ENCODE measurements at regions not wholly inside any gene's neighbourhood (a gene's known extent, or its start where the extent isn't known, plus 50 kb on each side); places are given as distances from the start of the nearest gene placed in this dataset.
A peak's percentile ranks its signal among the peaks of the same experiment; 100 is the strongest.

- no peak for DNase-seq
Observed at GRCh38 chr5:60369391-60369790, 330.6 kb downstream of the DEPDC1B start.

GRCh38 chr5:60368100-60368499 is 331.9 kb downstream of the DEPDC1B start:
- no peak for DNase-seq

- DNase-seq: no peak
Observed at GRCh38 chr5:60366489-60366888, 333.5 kb downstream of the DEPDC1B start.

DNA sequence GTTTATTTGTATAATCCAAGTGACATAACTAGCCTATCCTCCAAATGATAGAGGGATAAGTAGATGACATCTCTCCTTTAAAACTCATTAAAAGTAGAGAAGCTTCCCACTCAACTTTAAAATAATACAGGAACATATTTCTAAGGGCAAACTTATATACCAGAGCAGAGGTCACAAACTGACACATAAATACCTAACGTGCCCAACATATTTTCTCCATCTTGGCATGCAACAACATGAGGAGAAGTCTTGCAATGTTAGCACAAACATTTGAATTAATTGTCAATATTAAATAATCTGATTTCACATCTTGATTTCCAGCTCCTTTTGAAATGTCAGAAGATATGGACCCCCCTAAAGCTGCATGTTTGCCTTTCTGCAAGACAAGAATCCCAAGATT is 335.0 kb downstream of the DEPDC1B start:
- no peak for DNase-seq

DNA sequence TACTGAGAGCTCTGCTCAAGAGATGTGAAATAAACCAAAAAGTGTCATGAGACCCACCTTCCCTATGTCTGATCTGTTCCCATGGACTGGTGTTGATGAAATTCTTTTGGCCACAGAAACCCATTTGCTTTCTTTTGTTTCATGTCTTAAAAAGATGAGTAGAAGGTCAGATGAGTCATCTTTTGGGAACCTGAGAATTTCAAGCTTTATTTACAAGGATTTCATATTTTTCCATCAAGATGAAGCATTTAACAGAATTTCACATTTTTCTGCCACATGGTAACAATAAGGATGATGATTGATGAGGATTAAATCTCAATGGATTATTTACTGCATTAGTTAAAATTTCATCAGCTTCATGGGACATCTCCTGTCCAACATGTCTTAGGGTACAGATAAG is 337.8 kb downstream of the DEPDC1B start:
- no peak for DNase-seq

DNA sequence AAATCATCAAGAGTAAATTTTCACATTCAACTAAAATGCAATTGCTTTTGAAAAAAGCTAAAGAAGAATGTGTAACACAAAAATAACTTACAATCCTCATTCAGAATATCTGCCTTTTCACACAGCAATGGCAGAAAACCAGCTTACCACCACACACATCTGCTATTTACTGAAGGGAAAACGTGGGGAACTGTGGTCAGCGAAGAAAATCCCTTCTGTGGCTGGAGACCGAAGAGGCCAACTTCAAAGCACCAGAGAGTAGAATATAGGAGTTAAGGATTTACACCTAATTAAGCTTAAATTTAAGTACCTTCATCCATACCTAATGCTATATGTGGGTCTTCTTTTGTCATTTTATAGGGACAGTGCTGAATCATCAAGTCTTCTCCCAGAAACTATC is 339.6 kb downstream of the DEPDC1B start:
- no peak for DNase-seq

- no peak for DNase-seq
Observed at GRCh38 chr5:60357302-60357701, 342.7 kb downstream of the DEPDC1B start.

DNA sequence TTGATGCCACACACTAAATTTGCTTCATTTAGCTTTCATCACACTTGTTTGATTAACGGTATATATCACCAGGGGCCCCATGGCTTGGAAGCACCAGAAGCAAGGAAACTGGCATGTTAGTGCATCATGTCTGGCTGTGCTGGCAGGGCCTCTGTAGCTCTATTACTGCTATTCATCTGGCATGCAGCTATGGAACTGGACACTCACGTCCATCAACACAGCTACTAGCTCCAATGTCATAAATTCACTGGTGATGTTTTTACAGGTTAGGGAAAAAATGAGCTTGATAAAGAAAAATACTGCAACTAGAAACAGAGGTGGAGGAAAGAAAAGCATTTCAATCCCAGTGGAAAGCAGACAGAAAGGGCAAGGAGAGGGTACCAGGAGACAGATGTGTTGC is 343.2 kb downstream of the DEPDC1B start:
- DNase-seq: peak; percentile 40

- DNase-seq: no peak
Observed at GRCh38 chr5:60355181-60355580, 344.8 kb downstream of the DEPDC1B start.

DNA sequence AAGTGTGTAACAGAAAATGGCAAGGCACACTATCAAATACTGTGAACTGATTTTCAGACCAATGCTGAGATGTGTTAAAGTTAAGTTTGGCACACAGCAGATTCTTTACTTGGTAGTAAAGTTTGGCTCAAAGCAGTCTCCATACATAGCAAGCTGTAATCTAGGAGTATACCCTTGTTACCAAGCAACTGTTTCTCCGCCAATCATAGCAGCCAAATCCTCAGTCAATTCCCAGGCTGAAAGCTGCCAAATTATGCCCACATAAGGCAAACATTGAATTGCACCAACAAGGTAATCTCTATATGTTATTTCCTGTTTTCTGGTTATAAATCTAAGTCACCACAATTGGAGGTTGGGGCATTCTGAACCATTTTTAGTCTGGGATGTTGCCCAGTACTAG is 345.7 kb downstream of the DEPDC1B start:
- peak; percentile 64 for DNase-seq

GRCh38 chr5:60352992-60353599 is 346.9 kb downstream of the DEPDC1B start:
- no peak for DNase-seq

GRCh38 chr5:60350794-60351193 is 349.2 kb downstream of the DEPDC1B start:
- DNase-seq: no peak

- DNase-seq: no peak
Observed at GRCh38 chr5:60349891-60350415, 350.0 kb downstream of the DEPDC1B start.

- no peak for DNase-seq
Observed at GRCh38 chr5:60346393-60346792, 353.6 kb downstream of the DEPDC1B start.

GRCh38 chr5:60343102-60343501 is 356.9 kb downstream of the DEPDC1B start:
- DNase-seq: no peak

- no peak for DNase-seq
Observed at GRCh38 chr5:60340965-60341471, 358.9 kb downstream of the DEPDC1B start.

DNA sequence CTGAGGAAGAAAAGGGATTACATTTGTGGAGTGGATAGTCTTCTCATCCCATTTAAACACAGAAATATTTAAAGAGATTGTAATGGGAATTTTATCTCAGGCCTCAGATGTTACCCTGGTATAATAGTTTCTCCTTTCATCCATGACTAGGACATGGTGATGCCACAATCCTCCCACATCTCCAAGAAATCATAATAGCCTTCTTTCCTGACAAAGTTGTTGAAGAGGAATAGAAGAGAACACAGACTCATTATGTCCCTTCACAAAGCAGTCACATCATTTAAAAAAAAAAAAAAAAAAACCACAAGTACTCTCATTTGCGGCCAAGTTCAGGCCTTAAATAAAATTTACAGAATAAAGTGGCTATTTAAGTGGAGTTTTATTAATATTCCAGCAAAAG is 359.6 kb downstream of the DEPDC1B start:
- no peak for DNase-seq

DNA sequence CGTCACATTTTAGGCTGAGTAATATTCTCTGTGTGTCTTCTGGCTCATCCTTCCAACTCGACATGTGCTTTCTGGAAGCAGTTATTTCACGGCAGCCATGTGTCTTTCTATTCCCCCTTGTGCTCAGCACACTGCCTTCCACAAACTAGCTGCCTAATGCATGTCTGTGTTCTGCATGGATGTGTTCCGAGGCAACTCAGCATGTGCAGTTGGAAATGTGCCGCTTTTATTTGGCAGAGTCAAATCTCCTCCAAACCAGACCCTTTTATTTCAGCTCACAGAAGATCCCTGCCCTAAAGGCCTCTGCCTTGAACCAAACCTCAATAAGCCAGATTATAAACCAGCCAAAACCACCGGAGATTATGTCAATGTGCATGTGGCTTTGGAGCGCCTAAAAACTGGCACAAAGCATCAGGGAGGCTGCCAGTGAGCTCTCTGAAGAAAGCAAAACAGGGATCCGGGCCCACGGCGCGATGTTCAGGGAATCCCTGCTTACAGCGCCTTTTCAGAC is 360.2 kb downstream of the DEPDC1B start:
- DNase-seq: peak; percentile 83

DNA sequence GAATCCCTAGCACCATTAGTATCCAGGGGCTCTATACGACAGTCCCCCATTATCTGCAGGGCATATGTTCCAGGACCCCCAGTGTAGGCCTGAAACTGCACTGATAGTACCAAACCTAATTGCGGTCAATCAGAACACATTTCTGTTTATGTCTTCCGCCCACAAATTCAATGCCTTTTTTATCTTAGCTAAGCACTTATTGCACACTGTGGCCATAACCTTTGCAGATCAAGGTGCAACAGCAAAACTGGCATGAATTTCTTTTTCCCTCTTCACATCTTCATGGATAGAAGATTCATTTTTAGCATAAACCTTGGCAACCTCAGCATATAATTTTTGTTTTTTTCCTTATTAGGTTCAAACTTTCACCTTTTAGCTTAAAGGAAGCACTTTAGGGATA is 361.1 kb downstream of the DEPDC1B start:
- DNase-seq: no peak

- no peak for DNase-seq
Observed at GRCh38 chr5:60336491-60336890, 363.5 kb downstream of the DEPDC1B start.

DNA sequence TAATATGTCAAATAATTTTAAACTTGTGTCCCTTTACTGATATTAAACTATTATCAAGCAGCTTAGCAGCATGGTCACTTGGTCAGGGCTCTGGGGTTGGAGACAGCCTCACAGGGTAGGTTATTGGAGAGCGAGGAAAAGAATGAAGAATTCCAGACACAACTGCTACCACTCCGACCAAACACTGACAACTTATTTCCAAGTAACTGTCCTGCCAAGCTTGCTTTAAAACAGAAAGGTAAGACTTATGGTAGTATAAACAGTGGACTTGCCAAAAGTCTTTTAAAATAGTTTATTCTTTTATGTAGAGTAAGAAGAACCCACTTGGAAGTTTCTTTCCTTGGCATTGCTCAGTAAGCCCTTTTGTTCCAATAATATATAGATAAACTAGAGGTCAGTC is 364.1 kb downstream of the DEPDC1B start:
- no peak for DNase-seq

- no peak for DNase-seq
Observed at GRCh38 chr5:60334281-60334713, 365.7 kb downstream of the DEPDC1B start.

- DNase-seq: no peak
Observed at GRCh38 chr5:60333005-60333571, 366.9 kb downstream of the DEPDC1B start.

GRCh38 chr5:60332244-60333004 is 367.5 kb downstream of the DEPDC1B start:
- no peak for DNase-seq
